Gastrocnemius medialis (tissue), 4 donors: ENCODE measurements at regions not wholly inside any gene's neighbourhood (a gene's known extent, or its start where the extent isn't known, plus 50 kb on each side); places are given as distances from the start of the nearest gene placed in this dataset.

Source experiments
- ATAC-seq, 2 donors: fragments of 150-250 bp; one replicate each; pipeline ENCODE4 v1.9.1; 2016
- DNase-seq, 2 donors: peaks; one replicate each; pipeline ENCODE4 v3.0.0-alpha.2; 2019
- H3K27ac ChIP-seq, 4 donors: fragments of 200-600 bp; sonication (generic); 1 replicate in 1 of 4; 2 replicates in 3 of 4; pipeline ENCODE4 v1.5.1; 2016 to 2018; ENCODE audit warnings: mild to moderate bottlenecking in 2 of 4, moderate library complexity in 1 of 4
- H3K27me3 ChIP-seq, 3 donors: fragments of 200-600 bp; sonication (generic) in 2 of 3; 1 replicate in 1 of 3; 2 replicates in 2 of 3; pipeline versions ENCODE4 v1.5.1 to v1.6.0; 2016 to 2019; ENCODE audit warnings: mild to moderate bottlenecking in 1 of 3, moderate library complexity in 1 of 3
- H3K36me3 ChIP-seq, 2 donors: fragments of 200-600 bp; sonication (generic) in 1 of 2; one replicate each; pipeline ENCODE4 v1.5.1; 2017 to 2018
- H3K4me1 ChIP-seq, 2 donors: fragments of 200-600 bp; sonication (generic) in 1 of 2; one replicate each; pipeline ENCODE4 v1.5.1; 2016 to 2017; ENCODE audit warnings: mild to moderate bottlenecking in 2 of 2
- H3K4me3 ChIP-seq, 4 donors: fragments of 200-600 bp; sonication (generic) in 3 of 4; 1 replicate in 1 of 4; 2 replicates in 3 of 4; pipeline ENCODE4 v1.5.1; 2016 to 2019; ENCODE audit warnings: mild to moderate bottlenecking in 2 of 4
- H3K9me3 ChIP-seq, 3 donors: fragments of 200-600 bp; sonication (generic) in 2 of 3; 1 replicate in 1 of 3; 2 replicates in 2 of 3; pipeline ENCODE4 v1.5.1; 2016 to 2019
- POLR2A ChIP-seq, 2 donors: fragments of 450-650 bp; IDR thresholded peaks; one replicate each; pipeline ENCODE4 v1.6.1; 2017; ENCODE audit warnings: antibody characterized with exemption in 2 of 2, mild to moderate bottlenecking in 2 of 2, moderate library complexity in 2 of 2
- in situ Hi-C, 4 donors: fragments of 200-750 bp; cut with MboI; loops; one replicate each; pipeline versions ENCODE4 v1.15.0 to v1.8.0; 2017; ENCODE audit warnings: low sequenced_read_pairs in 4 of 4
- intact Hi-C: fragments of 100-400 bp; cut with DNase I; formaldehyde crosslinking; loops from one replicate; pipeline ENCODE4 v1.15.1; 2023; ENCODE audit warnings: low total_unique reads
- TF ChIP-seq, protein P1 (sequence below), 5 experiments: fragments of 450-650 bp in 3 of 5; fragments of 200-600 bp in 2 of 5; sonication (generic) in 2 of 5; IDR thresholded peaks in 4 of 5; conservative IDR thresholded peaks in 1 of 5; 1 replicate in 4 of 5; 2 replicates in 1 of 5; pipeline ENCODE4 v1.5.1; 2016 to 2019; ENCODE audit warnings: antibody characterized with exemption in 5 of 5, mild to moderate bottlenecking in 3 of 5, moderate library complexity in 3 of 5

DNA sequence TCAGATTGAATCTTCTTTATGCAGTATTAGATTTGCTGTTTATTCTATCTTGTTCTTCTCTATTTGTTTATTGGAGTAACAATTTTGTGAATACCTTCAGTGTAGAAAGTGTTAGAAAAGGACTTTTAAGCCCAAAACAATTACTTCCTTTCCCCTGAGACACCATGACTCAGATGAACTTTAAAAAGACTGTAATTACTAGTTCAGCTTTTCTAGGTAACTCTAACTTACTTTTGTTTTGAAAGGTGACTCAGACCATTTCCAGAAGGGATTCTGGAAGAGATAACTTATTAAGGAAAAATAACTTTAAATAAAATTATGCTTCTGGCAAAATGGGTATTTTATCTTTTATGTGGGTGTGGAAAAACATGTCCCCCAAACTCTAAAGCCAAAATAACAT is 561.5 kb upstream of the PCDH10 start:
- no peaks in the 10 kb centered on the region for H3K36me3 ChIP-seq
- no peak for ATAC-seq
- in situ Hi-C loops = no loop called here

DNA sequence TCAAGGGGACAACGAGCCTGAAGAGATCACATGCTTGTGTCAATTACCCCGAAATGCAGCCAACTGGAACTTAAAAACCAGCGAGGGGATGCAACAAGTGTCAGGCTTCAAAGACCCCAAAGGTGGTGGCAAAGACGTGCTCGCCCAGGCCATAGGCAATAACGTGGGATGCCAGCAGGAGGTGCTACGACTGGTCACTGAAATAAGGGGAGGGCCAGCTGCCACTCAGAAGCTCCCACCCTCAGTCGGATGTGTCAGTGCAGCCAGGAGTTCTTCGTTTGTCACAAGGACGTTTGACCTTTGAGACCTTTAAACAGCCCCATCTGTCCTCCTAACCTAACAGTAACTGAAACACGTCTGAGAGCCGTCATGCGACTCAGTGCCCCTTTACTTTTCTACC is 556.8 kb upstream of the PCDH10 start:
- H3K4me3 ChIP-seq = no peak overlapping the region
- DNase-seq = no peak

More for the DNA sequence above, 561.5 kb upstream of the PCDH10 start:
- no peak for TF ChIP-seq POLR2A (IDR thresholded peaks at IDR 0.05)
- TF ChIP-seq, protein P1, sequence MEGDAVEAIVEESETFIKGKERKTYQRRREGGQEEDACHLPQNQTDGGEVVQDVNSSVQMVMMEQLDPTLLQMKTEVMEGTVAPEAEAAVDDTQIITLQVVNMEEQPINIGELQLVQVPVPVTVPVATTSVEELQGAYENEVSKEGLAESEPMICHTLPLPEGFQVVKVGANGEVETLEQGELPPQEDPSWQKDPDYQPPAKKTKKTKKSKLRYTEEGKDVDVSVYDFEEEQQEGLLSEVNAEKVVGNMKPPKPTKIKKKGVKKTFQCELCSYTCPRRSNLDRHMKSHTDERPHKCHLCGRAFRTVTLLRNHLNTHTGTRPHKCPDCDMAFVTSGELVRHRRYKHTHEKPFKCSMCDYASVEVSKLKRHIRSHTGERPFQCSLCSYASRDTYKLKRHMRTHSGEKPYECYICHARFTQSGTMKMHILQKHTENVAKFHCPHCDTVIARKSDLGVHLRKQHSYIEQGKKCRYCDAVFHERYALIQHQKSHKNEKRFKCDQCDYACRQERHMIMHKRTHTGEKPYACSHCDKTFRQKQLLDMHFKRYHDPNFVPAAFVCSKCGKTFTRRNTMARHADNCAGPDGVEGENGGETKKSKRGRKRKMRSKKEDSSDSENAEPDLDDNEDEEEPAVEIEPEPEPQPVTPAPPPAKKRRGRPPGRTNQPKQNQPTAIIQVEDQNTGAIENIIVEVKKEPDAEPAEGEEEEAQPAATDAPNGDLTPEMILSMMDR (IDR thresholded peaks at IDR 0.05 in 4 of 5, conservative IDR thresholded peaks at IDR 0.05 in 1 of 5) = no peak
- H3K4me1 ChIP-seq = no peaks in the 10 kb centered on the region
- no peaks in the 10 kb centered on the region for H3K27me3 ChIP-seq
- no peak overlapping the region for H3K4me3 ChIP-seq
- no peak for DNase-seq
- H3K27ac ChIP-seq = no peak overlapping the region
- intact Hi-C loops = no loop called here
- H3K9me3 ChIP-seq = no peaks in the 10 kb centered on the region

DNA sequence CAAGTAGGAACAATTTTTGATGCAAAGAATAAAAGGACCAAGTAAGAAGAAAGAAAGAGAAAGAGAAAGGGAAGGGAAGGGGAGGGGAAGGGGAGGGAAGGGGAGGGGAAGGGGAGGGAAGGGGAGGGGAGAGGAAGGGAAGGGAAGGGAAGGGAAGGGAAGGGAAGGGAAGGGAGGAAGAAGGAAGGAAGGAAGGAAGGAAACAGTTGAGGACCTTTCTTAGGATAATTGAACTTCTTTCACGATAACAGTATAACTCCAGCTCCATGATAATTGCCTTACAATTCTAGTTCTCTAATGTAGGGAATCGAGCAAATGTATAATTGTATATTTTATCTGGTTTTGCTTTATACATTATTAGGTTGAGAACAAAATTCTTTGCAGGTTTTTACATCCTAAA is 556.2 kb upstream of the PCDH10 start:
- in situ Hi-C loops (no loop called here), intact Hi-C loops (no loop called here)
- no peak overlapping the region for H3K4me3 ChIP-seq

More for the DNA sequence above, 556.8 kb upstream of the PCDH10 start:
- intact Hi-C loops = no loop called here
- Histone ChIP-seq H3K27me3 (no peaks in the 10 kb centered on the region), H3K27ac (no peak overlapping the region), H3K36me3 (no peaks in the 10 kb centered on the region), H3K9me3 (no peaks in the 10 kb centered on the region), H3K4me1 (no peaks in the 10 kb centered on the region)
- ATAC-seq = no peak
- in situ Hi-C loops = no loop called here
- no peak for TF ChIP-seq POLR2A (IDR thresholded peaks at IDR 0.05)
- TF ChIP-seq, protein P1 (IDR thresholded peaks at IDR 0.05 in 4 of 5, conservative IDR thresholded peaks at IDR 0.05 in 1 of 5) = no peak

DNA sequence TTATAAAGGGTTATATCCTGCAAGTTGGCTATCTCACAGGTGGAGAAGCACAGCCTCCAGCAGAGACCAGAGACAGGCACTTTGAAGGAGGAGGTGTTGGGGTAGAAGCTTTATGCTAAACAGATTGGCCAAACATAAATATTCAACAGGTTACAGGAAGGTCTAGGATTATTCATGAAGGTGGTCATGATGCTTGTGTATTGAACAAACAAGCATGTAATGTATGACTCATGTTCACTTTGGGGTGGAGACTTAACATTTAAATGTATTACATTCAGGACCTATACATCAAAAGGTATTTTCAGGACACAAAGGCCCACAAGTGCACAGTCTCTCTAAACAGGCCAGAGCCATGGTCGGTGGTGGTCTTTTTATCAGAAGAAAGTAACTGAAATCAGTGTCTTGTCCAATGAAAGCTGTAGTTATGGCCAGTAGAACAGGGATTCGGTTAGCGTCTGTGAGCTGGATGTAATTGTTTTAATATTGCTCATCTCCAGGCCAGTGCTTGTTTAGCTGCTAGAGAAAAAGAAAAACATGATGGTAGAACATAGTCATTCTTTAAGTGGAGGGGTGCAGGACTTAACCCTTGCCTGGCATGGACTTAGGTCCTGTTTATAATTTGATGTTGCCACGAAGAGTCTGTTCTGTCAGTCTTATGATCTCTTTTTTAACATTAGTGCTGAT is 555.2 kb upstream of the PCDH10 start:
- Histone ChIP-seq H3K27ac (no peak overlapping the region), H3K36me3 (no peaks in the 10 kb centered on the region), H3K4me1 (no peaks in the 10 kb centered on the region), H3K27me3 (no peaks in the 10 kb centered on the region), H3K4me3 (no peak overlapping the region), H3K9me3 (no peaks in the 10 kb centered on the region)
- in situ Hi-C loops = no loop called here
- ATAC-seq (no peak), DNase-seq (no peak)
- intact Hi-C loops = no loop called here
- no peak for TF ChIP-seq POLR2A (IDR thresholded peaks at IDR 0.05)
- TF ChIP-seq, protein P1 (IDR thresholded peaks at IDR 0.05 in 4 of 5, conservative IDR thresholded peaks at IDR 0.05 in 1 of 5) = no peak

More for the DNA sequence above, 556.2 kb upstream of the PCDH10 start:
- ATAC-seq (no peak), DNase-seq (no peak)
- no peak overlapping the region for H3K27ac ChIP-seq
- no peaks in the 10 kb centered on the region for H3K27me3 ChIP-seq
- H3K4me1 ChIP-seq = no peaks in the 10 kb centered on the region
- no peak for TF ChIP-seq POLR2A (IDR thresholded peaks at IDR 0.05)
- H3K36me3 ChIP-seq = no peaks in the 10 kb centered on the region
- no peaks in the 10 kb centered on the region for H3K9me3 ChIP-seq

DNA sequence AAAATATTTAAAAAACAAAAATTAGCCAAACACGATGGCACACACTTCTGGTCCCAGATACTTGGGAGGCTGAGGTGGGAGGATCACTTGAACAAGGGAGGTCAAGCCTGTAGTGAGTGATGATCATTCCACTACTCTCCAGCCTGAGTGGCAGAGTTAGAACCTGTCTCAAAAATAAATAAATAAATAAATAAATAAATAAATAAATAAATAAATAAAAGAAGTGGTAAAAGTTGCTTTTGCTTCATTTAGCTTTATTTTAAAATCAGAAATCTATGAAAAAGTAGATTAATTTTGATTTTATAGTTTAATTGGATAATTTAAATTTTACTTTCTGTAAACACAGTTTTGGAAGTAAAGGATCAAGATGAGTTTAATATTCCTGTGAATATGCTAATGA is 552.9 kb upstream of the PCDH10 start:
- Histone ChIP-seq H3K27me3 (no peaks in the 10 kb centered on the region), H3K27ac (no peak overlapping the region), H3K36me3 (no peaks in the 10 kb centered on the region), H3K4me3 (no peak overlapping the region), H3K9me3 (no peaks in the 10 kb centered on the region), H3K4me1 (no peaks in the 10 kb centered on the region)
- intact Hi-C loops (no loop called here), in situ Hi-C loops (no loop called here)
- DNase-seq (no peak), ATAC-seq (no peak)
- no peak for TF ChIP-seq POLR2A (IDR thresholded peaks at IDR 0.05)
- TF ChIP-seq, protein P1 (IDR thresholded peaks at IDR 0.05 in 4 of 5, conservative IDR thresholded peaks at IDR 0.05 in 1 of 5) = no peak
